Keratinocyte (primary cell): ENCODE measurements at regions not wholly inside any gene's neighbourhood (a gene's known extent, or its start where the extent isn't known, plus 50 kb on each side); places are given as distances from the start of the nearest gene placed in this dataset.

Experiments
- EZH2 ChIP-seq: IDR thresholded peaks from one replicate; pipeline ENCODE4 v1.6.1; 2012; ENCODE audit warnings: inconsistent platforms, mild to moderate bottlenecking, low read length, moderate library complexity
- TF ChIP-seq, protein P1 (sequence below), 3 experiments: IDR thresholded peaks in 1 of 3; conservative IDR thresholded peaks in 1 of 3; optimal IDR thresholded peaks in 1 of 3; 2 replicates in 2 of 3; 3 replicates in 1 of 3; pipeline versions ENCODE3 to v1.5.1; 2011; ENCODE audit warnings: low read length in 3 of 3, mild to moderate bottlenecking in 3 of 3, moderate library complexity in 2 of 3, control low read depth in 1 of 3, inconsistent platforms in 1 of 3; ENCODE audit not compliant: insufficient read depth in 2 of 3; ENCODE audit errors: extremely low read depth in 1 of 3

DNA sequence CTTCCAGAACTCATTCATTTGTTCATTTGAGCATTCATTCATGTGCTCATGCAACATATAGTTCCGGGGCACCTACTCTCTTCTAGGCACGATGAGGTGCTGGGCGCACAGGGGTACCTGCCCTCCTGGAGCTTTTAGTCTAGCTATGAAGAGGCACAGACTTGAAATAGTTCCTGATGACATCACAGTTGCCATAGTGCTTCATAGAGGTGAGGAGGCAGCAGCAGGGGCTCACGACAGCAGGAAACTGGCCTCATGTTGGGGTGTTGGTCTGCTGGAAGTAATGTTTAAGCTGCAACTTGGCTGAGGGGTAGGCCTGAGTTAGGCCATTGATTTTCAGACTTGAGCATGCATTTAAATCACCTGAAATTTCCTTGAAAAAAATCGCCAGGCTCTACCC, 195.5 kb downstream of the PHETA1 start:
- TF ChIP-seq, protein P1, sequence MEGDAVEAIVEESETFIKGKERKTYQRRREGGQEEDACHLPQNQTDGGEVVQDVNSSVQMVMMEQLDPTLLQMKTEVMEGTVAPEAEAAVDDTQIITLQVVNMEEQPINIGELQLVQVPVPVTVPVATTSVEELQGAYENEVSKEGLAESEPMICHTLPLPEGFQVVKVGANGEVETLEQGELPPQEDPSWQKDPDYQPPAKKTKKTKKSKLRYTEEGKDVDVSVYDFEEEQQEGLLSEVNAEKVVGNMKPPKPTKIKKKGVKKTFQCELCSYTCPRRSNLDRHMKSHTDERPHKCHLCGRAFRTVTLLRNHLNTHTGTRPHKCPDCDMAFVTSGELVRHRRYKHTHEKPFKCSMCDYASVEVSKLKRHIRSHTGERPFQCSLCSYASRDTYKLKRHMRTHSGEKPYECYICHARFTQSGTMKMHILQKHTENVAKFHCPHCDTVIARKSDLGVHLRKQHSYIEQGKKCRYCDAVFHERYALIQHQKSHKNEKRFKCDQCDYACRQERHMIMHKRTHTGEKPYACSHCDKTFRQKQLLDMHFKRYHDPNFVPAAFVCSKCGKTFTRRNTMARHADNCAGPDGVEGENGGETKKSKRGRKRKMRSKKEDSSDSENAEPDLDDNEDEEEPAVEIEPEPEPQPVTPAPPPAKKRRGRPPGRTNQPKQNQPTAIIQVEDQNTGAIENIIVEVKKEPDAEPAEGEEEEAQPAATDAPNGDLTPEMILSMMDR (optimal IDR thresholded peaks at IDR 0.05 in 1 of 3, IDR thresholded peaks at IDR 0.05 in 1 of 3, conservative IDR thresholded peaks at IDR 0.05 in 1 of 3; ENCODE audit: extremely low read depth in 1 of 3, insufficient read depth in 2 of 3, low read length in 3 of 3) = no peak
- TF ChIP-seq EZH2 = no peak
